ENCODE measurements at regions not wholly inside any gene's neighbourhood (a gene's known extent, or its start where the extent isn't known, plus 50 kb on each side); places are given as distances from the start of the nearest gene placed in this dataset.

DNA sequence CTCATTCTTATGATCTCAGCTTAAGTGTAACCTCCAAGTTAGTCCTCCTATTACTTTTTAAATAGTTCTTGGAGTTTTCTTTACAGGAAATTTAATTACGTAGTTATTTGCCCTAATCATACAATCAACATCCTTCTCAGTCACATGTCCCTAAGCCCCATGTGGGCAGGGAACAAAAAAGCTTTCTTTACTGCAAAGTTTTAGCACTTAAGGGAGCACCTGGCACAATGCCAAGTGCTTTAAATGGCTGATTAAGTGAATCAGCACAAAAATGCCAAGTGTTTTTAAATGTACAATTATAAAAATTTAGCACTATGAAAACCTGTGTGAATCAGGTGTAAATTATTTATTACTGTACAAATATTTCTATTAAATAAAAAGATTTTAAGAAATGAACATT is 445.3 kb downstream of the C3orf38 start:
- H3K27me3 Mint-ChIP-seq (ENCODE audit: insufficient read depth, low read depth, poor library complexity): no peaks in the 10 kb centered on the region
- H3K4me1 Mint-ChIP-seq: peaks cover 5% of the 10 kb centered on the region; the same call in 2 of the 3 replicates
- no peaks in the 10 kb centered on the region for H3K27me3 ChIP-seq (ENCODE audit: insufficient read depth)
- H3K79me2 ChIP-seq (replicated peaks; ENCODE audit: insufficient read depth): no peaks in the 10 kb centered on the region
- H2AFZ ChIP-seq: no peak overlapping the region
- H4K20me1 ChIP-seq (replicated peaks; ENCODE audit: insufficient read depth): no peaks in the 10 kb centered on the region
- H3K4me1 ChIP-seq (ENCODE audit: insufficient read depth): peaks cover 9% of the 10 kb centered on the region
- no peaks in the 10 kb centered on the region for H3F3A ChIP-seq (replicated peaks; ENCODE audit: low read depth)
- no peak overlapping the region for H3K4me2 ChIP-seq
- no peak overlapping the region for H3K27ac Mint-ChIP-seq
- ATAC-seq (no peak), DNase-seq (ENCODE audit: low spot score) (no peak)
- H3K9me3 Mint-ChIP-seq: peaks cover 3% of the 10 kb centered on the region; the same call in 1 of the 3 replicates
- H3K36me3 ChIP-seq (ENCODE audit: insufficient read depth): no peaks in the 10 kb centered on the region
- no peaks in the 10 kb centered on the region for H3K36me3 Mint-ChIP-seq (ENCODE audit: low read depth)
- H3K9me2 ChIP-seq (ENCODE audit: insufficient read depth): 0 out of 2 replicates have a peak, but pooled peaks cover 2% of the 10 kb centered on the region
- TF ChIP-seq NANOG (IDR thresholded peaks at IDR 0.05; ENCODE audit: borderline replicate concordance) (no peak), ZNF114 (CRISPR knock-in tag; IDR thresholded peaks at IDR 0.05) (no peak)
- TF ChIP-seq, protein P1, sequence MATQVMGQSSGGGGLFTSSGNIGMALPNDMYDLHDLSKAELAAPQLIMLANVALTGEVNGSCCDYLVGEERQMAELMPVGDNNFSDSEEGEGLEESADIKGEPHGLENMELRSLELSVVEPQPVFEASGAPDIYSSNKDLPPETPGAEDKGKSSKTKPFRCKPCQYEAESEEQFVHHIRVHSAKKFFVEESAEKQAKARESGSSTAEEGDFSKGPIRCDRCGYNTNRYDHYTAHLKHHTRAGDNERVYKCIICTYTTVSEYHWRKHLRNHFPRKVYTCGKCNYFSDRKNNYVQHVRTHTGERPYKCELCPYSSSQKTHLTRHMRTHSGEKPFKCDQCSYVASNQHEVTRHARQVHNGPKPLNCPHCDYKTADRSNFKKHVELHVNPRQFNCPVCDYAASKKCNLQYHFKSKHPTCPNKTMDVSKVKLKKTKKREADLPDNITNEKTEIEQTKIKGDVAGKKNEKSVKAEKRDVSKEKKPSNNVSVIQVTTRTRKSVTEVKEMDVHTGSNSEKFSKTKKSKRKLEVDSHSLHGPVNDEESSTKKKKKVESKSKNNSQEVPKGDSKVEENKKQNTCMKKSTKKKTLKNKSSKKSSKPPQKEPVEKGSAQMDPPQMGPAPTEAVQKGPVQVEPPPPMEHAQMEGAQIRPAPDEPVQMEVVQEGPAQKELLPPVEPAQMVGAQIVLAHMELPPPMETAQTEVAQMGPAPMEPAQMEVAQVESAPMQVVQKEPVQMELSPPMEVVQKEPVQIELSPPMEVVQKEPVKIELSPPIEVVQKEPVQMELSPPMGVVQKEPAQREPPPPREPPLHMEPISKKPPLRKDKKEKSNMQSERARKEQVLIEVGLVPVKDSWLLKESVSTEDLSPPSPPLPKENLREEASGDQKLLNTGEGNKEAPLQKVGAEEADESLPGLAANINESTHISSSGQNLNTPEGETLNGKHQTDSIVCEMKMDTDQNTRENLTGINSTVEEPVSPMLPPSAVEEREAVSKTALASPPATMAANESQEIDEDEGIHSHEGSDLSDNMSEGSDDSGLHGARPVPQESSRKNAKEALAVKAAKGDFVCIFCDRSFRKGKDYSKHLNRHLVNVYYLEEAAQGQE (IDR thresholded peaks at IDR 0.05; ENCODE audit: unreplicated experiment): no peak
- H3K27ac ChIP-seq (ENCODE audit: low read depth): no peak overlapping the region
- H3K4me3 Mint-ChIP-seq: no peak overlapping the region
- no peak overlapping the region for H3K4me3 ChIP-seq

DNA sequence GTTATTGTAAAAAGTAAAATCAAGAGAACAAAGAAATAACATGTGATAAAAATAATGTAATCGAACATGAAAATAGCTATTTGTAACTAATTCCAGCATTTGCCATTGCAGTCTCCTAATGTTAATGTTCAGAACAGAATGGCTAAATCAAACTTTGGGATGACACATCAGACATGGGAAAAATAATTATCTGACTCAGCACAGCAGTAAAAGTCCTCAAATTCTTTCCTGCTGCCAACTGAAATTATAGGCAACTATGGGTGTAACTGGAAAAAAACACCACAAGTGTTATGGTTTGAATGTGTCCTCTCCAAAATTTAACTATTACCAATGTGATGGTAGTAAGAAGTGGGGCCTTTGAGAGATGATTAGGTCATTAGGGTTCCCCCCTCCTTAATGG is 446.7 kb downstream of the C3orf38 start:
- DNase-seq (ENCODE audit: low spot score): no peak
- Mint-ChIP-seq H3K9me3 (peaks cover 3% of the 10 kb centered on the region; the same call in 1 of the 3 replicates), H3K4me3 (no peak overlapping the region), H3K27ac (no peak overlapping the region), H3K27me3 (ENCODE audit: insufficient read depth, low read depth, poor library complexity) (no peaks in the 10 kb centered on the region), H3K36me3 (ENCODE audit: low read depth) (no peaks in the 10 kb centered on the region), H3K4me1 (no peaks in the 10 kb centered on the region)
- no peak for ATAC-seq
- Histone ChIP-seq H3K79me2 (replicated peaks; ENCODE audit: insufficient read depth) (no peaks in the 10 kb centered on the region), H2AFZ (no peak overlapping the region), H4K20me1 (replicated peaks; ENCODE audit: insufficient read depth) (no peaks in the 10 kb centered on the region), H3K4me2 (no peak overlapping the region), H3K4me1 (ENCODE audit: insufficient read depth) (no peaks in the 10 kb centered on the region), H3K36me3 (ENCODE audit: insufficient read depth) (no peaks in the 10 kb centered on the region), H3K27me3 (ENCODE audit: insufficient read depth) (no peaks in the 10 kb centered on the region), H3F3A (replicated peaks; ENCODE audit: low read depth) (no peaks in the 10 kb centered on the region), H3K9me2 (ENCODE audit: insufficient read depth) (0 out of 2 replicates have a peak, but pooled peaks cover 2% of the 10 kb centered on the region), H3K4me3 (no peak overlapping the region), H3K27ac (ENCODE audit: low read depth) (no peak overlapping the region)
- TF ChIP-seq CREB1 (CRISPR knock-in tag; IDR thresholded peaks at IDR 0.05; ENCODE audit: low read depth): no peak
- no peak for TF ChIP-seq ETS1 (IDR thresholded peaks at IDR 0.05)
- TF ChIP-seq NANOG (IDR thresholded peaks at IDR 0.05; ENCODE audit: borderline replicate concordance): no peak
- TF ChIP-seq, protein P2, sequence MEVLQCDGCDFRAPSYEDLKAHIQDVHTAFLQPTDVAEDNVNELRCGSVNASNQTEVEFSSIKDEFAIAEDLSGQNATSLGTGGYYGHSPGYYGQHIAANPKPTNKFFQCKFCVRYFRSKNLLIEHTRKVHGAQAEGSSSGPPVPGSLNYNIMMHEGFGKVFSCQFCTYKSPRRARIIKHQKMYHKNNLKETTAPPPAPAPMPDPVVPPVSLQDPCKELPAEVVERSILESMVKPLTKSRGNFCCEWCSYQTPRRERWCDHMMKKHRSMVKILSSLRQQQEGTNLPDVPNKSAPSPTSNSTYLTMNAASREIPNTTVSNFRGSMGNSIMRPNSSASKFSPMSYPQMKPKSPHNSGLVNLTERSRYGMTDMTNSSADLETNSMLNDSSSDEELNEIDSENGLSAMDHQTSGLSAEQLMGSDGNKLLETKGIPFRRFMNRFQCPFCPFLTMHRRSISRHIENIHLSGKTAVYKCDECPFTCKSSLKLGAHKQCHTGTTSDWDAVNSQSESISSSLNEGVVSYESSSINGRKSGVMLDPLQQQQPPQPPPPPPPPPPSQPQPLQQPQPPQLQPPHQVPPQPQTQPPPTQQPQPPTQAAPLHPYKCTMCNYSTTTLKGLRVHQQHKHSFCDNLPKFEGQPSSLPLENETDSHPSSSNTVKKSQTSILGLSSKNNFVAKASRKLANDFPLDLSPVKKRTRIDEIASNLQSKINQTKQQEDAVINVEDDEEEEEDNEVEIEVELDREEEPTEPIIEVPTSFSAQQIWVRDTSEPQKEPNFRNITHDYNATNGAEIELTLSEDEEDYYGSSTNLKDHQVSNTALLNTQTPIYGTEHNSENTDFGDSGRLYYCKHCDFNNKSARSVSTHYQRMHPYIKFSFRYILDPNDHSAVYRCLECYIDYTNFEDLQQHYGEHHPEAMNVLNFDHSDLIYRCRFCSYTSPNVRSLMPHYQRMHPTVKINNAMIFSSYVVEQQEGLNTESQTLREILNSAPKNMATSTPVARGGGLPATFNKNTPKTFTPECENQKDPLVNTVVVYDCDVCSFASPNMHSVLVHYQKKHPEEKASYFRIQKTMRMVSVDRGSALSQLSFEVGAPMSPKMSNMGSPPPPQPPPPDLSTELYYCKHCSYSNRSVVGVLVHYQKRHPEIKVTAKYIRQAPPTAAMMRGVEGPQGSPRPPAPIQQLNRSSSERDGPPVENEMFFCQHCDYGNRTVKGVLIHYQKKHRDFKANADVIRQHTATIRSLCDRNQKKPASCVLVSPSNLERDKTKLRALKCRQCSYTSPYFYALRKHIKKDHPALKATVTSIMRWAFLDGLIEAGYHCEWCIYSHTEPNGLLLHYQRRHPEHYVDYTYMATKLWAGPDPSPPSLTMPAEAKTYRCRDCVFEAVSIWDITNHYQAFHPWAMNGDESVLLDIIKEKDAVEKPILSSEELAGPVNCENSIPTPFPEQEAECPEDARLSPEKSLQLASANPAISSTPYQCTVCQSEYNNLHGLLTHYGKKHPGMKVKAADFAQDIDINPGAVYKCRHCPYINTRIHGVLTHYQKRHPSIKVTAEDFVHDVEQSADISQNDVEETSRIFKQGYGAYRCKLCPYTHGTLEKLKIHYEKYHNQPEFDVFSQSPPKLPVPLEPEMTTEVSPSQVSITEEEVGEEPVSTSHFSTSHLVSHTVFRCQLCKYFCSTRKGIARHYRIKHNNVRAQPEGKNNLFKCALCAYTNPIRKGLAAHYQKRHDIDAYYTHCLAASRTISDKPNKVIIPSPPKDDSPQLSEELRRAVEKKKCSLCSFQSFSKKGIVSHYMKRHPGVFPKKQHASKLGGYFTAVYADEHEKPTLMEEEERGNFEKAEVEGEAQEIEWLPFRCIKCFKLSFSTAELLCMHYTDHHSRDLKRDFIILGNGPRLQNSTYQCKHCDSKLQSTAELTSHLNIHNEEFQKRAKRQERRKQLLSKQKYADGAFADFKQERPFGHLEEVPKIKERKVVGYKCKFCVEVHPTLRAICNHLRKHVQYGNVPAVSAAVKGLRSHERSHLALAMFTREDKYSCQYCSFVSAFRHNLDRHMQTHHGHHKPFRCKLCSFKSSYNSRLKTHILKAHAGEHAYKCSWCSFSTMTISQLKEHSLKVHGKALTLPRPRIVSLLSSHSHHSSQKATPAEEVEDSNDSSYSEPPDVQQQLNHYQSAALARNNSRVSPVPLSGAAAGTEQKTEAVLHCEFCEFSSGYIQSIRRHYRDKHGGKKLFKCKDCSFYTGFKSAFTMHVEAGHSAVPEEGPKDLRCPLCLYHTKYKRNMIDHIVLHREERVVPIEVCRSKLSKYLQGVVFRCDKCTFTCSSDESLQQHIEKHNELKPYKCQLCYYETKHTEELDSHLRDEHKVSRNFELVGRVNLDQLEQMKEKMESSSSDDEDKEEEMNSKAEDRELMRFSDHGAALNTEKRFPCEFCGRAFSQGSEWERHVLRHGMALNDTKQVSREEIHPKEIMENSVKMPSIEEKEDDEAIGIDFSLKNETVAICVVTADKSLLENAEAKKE (CRISPR knock-in tag; IDR thresholded peaks at IDR 0.05): no peak
- TF ChIP-seq CTCF (conservative IDR thresholded peaks at IDR 0.05; ENCODE audit: low read depth in 2 of 2): no peak
- TF ChIP-seq JUNB (IDR thresholded peaks at IDR 0.05; ENCODE audit: unreplicated experiment): no peak
- no peak for TF ChIP-seq EZH2phosphoT487 (IDR thresholded peaks at IDR 0.05; ENCODE audit: unreplicated experiment)
- no peak for TF ChIP-seq ZNF114 (CRISPR knock-in tag; IDR thresholded peaks at IDR 0.05)

Measured in GM23338 (cell line).